ENCODE measurements at regions not wholly inside any gene's neighbourhood (a gene's known extent, or its start where the extent isn't known, plus 50 kb on each side); places are given as distances from the start of the nearest gene placed in this dataset.

GRCh38 chr3:72331076-72331475 lies 517.2 kb downstream of the SHQ1 start:
- no peak for FAIRE-seq
- no peak overlapping the region for H2AFZ ChIP-seq (ENCODE audit: low read depth, low read length)
- H3K27me3 ChIP-seq (ENCODE audit: insufficient read depth, low read length), result peaks cover 25% of the 10 kb centered on the region
- Mint-ChIP-seq H3K36me3 (ENCODE audit: low read depth, unreplicated experiment) (no peaks in the 10 kb centered on the region), H3K4me1 (ENCODE audit: low read depth, unreplicated experiment) (peaks cover 5% of the 10 kb centered on the region), H3K27me3 (ENCODE audit: low read depth, unreplicated experiment) (peaks cover 54% of the 10 kb centered on the region), H3K4me3 (ENCODE audit: unreplicated experiment) (no peak overlapping the region), H3K9me3 (ENCODE audit: unreplicated experiment) (peaks cover 5% of the 10 kb centered on the region), H3K27ac (ENCODE audit: unreplicated experiment) (no peak overlapping the region)
- no peak overlapping the region for H3K4me3 ChIP-seq (ENCODE audit: insufficient read depth, low read depth, low read length)
- no peaks in the 10 kb centered on the region for H3K36me3 ChIP-seq (ENCODE audit: insufficient read depth, low read length)
- no peak overlapping the region for H3K9ac ChIP-seq (ENCODE audit: low read length)
- H3K4me1 ChIP-seq (ENCODE audit: insufficient read depth, low read length), result peaks cover 8% of the 10 kb centered on the region
- no peaks in the 10 kb centered on the region for H3K79me2 ChIP-seq (ENCODE audit: insufficient read depth, low read length)
- no peaks in the 10 kb centered on the region for H3K9me3 ChIP-seq (ENCODE audit: insufficient read depth, low read depth, low read length)
- DNase-seq (ENCODE audit: low read depth), result no peak
- TF ChIP-seq, protein P1, sequence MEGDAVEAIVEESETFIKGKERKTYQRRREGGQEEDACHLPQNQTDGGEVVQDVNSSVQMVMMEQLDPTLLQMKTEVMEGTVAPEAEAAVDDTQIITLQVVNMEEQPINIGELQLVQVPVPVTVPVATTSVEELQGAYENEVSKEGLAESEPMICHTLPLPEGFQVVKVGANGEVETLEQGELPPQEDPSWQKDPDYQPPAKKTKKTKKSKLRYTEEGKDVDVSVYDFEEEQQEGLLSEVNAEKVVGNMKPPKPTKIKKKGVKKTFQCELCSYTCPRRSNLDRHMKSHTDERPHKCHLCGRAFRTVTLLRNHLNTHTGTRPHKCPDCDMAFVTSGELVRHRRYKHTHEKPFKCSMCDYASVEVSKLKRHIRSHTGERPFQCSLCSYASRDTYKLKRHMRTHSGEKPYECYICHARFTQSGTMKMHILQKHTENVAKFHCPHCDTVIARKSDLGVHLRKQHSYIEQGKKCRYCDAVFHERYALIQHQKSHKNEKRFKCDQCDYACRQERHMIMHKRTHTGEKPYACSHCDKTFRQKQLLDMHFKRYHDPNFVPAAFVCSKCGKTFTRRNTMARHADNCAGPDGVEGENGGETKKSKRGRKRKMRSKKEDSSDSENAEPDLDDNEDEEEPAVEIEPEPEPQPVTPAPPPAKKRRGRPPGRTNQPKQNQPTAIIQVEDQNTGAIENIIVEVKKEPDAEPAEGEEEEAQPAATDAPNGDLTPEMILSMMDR (IDR thresholded peaks at IDR 0.05; ENCODE audit: insufficient read depth, low read depth, low read length), result no peak
- TF ChIP-seq EZH2 (IDR thresholded peaks at IDR 0.05; ENCODE audit: insufficient read depth, low read length), result no peak
- H3K27ac ChIP-seq (ENCODE audit: low read depth, low read length), result no peak overlapping the region
- no peak overlapping the region for H3K4me2 ChIP-seq (ENCODE audit: low read length)
- no peaks in the 10 kb centered on the region for H4K20me1 ChIP-seq (ENCODE audit: insufficient read depth, low read length)

GRCh38 chr3:72329354-72329753 lies 518.9 kb downstream of the SHQ1 start:
- Histone ChIP-seq H3K27ac (ENCODE audit: low read depth, low read length) (no peak overlapping the region), H4K20me1 (ENCODE audit: insufficient read depth, low read length) (no peaks in the 10 kb centered on the region), H3K9ac (ENCODE audit: low read length) (no peak overlapping the region), H3K4me1 (ENCODE audit: insufficient read depth, low read length) (peaks cover 8% of the 10 kb centered on the region), H3K4me3 (ENCODE audit: insufficient read depth, low read depth, low read length) (no peak overlapping the region), H3K79me2 (ENCODE audit: insufficient read depth, low read length) (no peaks in the 10 kb centered on the region), H3K9me3 (ENCODE audit: insufficient read depth, low read depth, low read length) (no peaks in the 10 kb centered on the region), H3K4me2 (ENCODE audit: low read length) (peak overlapping the region; percentile 41), H3K36me3 (ENCODE audit: insufficient read depth, low read length) (no peaks in the 10 kb centered on the region), H3K27me3 (ENCODE audit: insufficient read depth, low read length) (peaks cover 34% of the 10 kb centered on the region), H2AFZ (ENCODE audit: low read depth, low read length) (no peak overlapping the region)
- FAIRE-seq (no peak), DNase-seq (ENCODE audit: low read depth) (no peak)
- Mint-ChIP-seq H3K9me3 (ENCODE audit: unreplicated experiment) (peaks cover 5% of the 10 kb centered on the region), H3K4me1 (ENCODE audit: low read depth, unreplicated experiment) (peaks cover 5% of the 10 kb centered on the region), H3K27me3 (ENCODE audit: low read depth, unreplicated experiment) (peaks cover 49% of the 10 kb centered on the region), H3K4me3 (ENCODE audit: unreplicated experiment) (no peak overlapping the region), H3K27ac (ENCODE audit: unreplicated experiment) (no peak overlapping the region), H3K36me3 (ENCODE audit: low read depth, unreplicated experiment) (no peaks in the 10 kb centered on the region)
- TF ChIP-seq, protein P1 (IDR thresholded peaks at IDR 0.05; ENCODE audit: insufficient read depth, low read depth, low read length), result no peak
- no peak for TF ChIP-seq EZH2 (IDR thresholded peaks at IDR 0.05; ENCODE audit: insufficient read depth, low read length)

DNA sequence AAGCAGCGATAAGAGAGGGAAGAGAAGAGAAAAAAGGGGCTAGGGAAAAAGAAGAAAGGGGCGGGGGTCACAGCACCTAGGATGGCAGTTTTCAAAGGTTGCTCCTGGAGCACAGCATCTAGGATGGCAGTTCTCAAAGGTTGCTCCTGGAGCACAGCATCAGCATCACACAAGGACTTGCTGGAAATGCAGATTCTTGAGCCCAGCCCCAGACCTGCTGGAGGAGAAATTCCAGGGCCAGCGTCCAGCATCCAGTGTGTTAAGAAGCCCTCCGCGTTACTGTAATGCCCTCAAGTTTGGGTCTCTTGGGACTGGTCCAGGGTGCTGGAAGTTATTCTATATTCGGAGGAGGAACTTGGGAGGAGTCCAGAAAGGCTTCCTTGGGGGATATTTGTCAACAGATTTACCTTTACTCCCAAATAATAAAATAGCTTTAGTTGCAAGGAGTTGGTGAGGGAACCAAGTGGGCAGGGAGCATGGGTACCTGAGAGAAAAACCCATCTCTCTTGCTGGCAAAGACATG lies 519.4 kb downstream of the SHQ1 start:
- Histone ChIP-seq H3K4me2 (ENCODE audit: low read length) (no peak overlapping the region), H3K9ac (ENCODE audit: low read length) (no peak overlapping the region), H3K36me3 (ENCODE audit: insufficient read depth, low read length) (no peaks in the 10 kb centered on the region), H3K79me2 (ENCODE audit: insufficient read depth, low read length) (no peaks in the 10 kb centered on the region), H3K27me3 (ENCODE audit: insufficient read depth, low read length) (peaks cover 37% of the 10 kb centered on the region), H4K20me1 (ENCODE audit: insufficient read depth, low read length) (no peaks in the 10 kb centered on the region), H3K4me1 (ENCODE audit: insufficient read depth, low read length) (peaks cover 8% of the 10 kb centered on the region), H2AFZ (ENCODE audit: low read depth, low read length) (no peak overlapping the region), H3K27ac (ENCODE audit: low read depth, low read length) (no peak overlapping the region), H3K9me3 (ENCODE audit: insufficient read depth, low read depth, low read length) (no peaks in the 10 kb centered on the region), H3K4me3 (ENCODE audit: insufficient read depth, low read depth, low read length) (no peak overlapping the region)
- TF ChIP-seq, protein P1 (IDR thresholded peaks at IDR 0.05; ENCODE audit: insufficient read depth, low read depth, low read length), result no peak
- TF ChIP-seq EZH2 (IDR thresholded peaks at IDR 0.05; ENCODE audit: insufficient read depth, low read length), result no peak
- H3K36me3 Mint-ChIP-seq (ENCODE audit: low read depth, unreplicated experiment), result no peaks in the 10 kb centered on the region
- no peak overlapping the region for H3K4me3 Mint-ChIP-seq (ENCODE audit: unreplicated experiment)
- peaks cover 5% of the 10 kb centered on the region for H3K9me3 Mint-ChIP-seq (ENCODE audit: unreplicated experiment)
- H3K27me3 Mint-ChIP-seq (ENCODE audit: low read depth, unreplicated experiment), result peaks cover 48% of the 10 kb centered on the region
- DNase-seq (ENCODE audit: low read depth) (no peak), FAIRE-seq (no peak)
- no peak overlapping the region for H3K27ac Mint-ChIP-seq (ENCODE audit: unreplicated experiment)
- peaks cover 5% of the 10 kb centered on the region for H3K4me1 Mint-ChIP-seq (ENCODE audit: low read depth, unreplicated experiment)

Measured in astrocyte (in vitro differentiated cells and primary cell).